Neuronal stem cell (in vitro differentiated cells): ENCODE measurements at regions not wholly inside any gene's neighbourhood (a gene's known extent, or its start where the extent isn't known, plus 50 kb on each side); places are given as distances from the start of the nearest gene placed in this dataset.

ENCODE experiments used
- DNase-seq: peaks from one replicate; pipeline ENCODE4 v3.0.0-alpha.2; 2013; ENCODE audit warnings: low spot score
- H2AFZ ChIP-seq: one replicate; pipeline ENCODE4 v1.6.1; 2013; ENCODE audit warnings: mild to moderate bottlenecking, low read length, inconsistent platforms
- H2AK5ac ChIP-seq: 2 replicates; pipeline ENCODE4 v1.6.1; 2013; ENCODE audit warnings: low read depth, mild to moderate bottlenecking, inconsistent platforms, low read length, moderate library complexity, mixed read lengths
- H2BK120ac ChIP-seq: 2 replicates; pipeline ENCODE4 v1.6.1; 2013; ENCODE audit warnings: low read depth, mild to moderate bottlenecking, inconsistent platforms, low read length, moderate library complexity, mixed read lengths
- H2BK12ac ChIP-seq: one replicate; pipeline ENCODE4 v1.6.1; 2013; ENCODE audit warnings: low read length, inconsistent platforms
- H2BK15ac ChIP-seq: 2 replicates; pipeline ENCODE4 v1.6.1; 2013; ENCODE audit warnings: mild to moderate bottlenecking, low read length, inconsistent platforms, mixed read lengths
- H2BK5ac ChIP-seq: one replicate; pipeline ENCODE4 v1.6.1; 2013; ENCODE audit warnings: inconsistent platforms, mild to moderate bottlenecking, low read length, moderate library complexity
- H3K14ac ChIP-seq: one replicate; pipeline ENCODE4 v1.6.1; 2013; ENCODE audit warnings: low read length, inconsistent platforms
- H3K18ac ChIP-seq: 2 replicates; pipeline ENCODE4 v1.6.1; 2013; ENCODE audit warnings: low read length, inconsistent platforms
- H3K23ac ChIP-seq: 2 replicates; pipeline ENCODE4 v1.6.1; 2013; ENCODE audit warnings: low read depth, mild to moderate bottlenecking, mixed read lengths, low read length, inconsistent platforms; ENCODE audit not compliant: poor library complexity
- H3K27ac ChIP-seq: replicated peaks from 3 replicates; pipeline ENCODE4 v1.5.1; 2013; ENCODE audit warnings: low read length, inconsistent platforms
- H3K27me3 ChIP-seq, 3 experiments: 2 replicates each; pipeline ENCODE4 v1.6.1; 2013; ENCODE audit warnings: low read length in 3 of 3, mild to moderate bottlenecking in 2 of 3, inconsistent platforms in 1 of 3, low read depth in 1 of 3, mixed read lengths in 1 of 3, moderate library complexity in 1 of 3; ENCODE audit not compliant: control insufficient read depth in 3 of 3, insufficient read depth in 3 of 3
- H3K36me3 ChIP-seq, 2 donors: replicated peaks in 1 of 2; 2 replicates each; pipeline ENCODE4 v1.6.1; 2013; ENCODE audit warnings: low read length in 2 of 2; ENCODE audit not compliant: control insufficient read depth in 2 of 2, insufficient read depth in 2 of 2
- H3K4ac ChIP-seq: 2 replicates; pipeline ENCODE4 v1.6.1; 2013; ENCODE audit warnings: inconsistent platforms, mild to moderate bottlenecking, low read length, moderate library complexity
- H3K4me1 ChIP-seq, 2 donors: 1 replicate in 1 of 2; 2 replicates in 1 of 2; pipeline ENCODE4 v1.6.1; 2013; ENCODE audit warnings: low read length in 2 of 2, low read depth in 1 of 2; ENCODE audit not compliant: control insufficient read depth in 2 of 2, insufficient read depth in 1 of 2
- H3K4me2 ChIP-seq: one replicate; pipeline ENCODE4 v1.6.1; 2013; ENCODE audit warnings: mild to moderate bottlenecking, low read length, inconsistent platforms; ENCODE audit not compliant: insufficient read depth, poor library complexity, severe bottlenecking
- H3K4me3 ChIP-seq, 2 donors: 2 replicates each; pipeline ENCODE4 v1.5.1; 2013; ENCODE audit warnings: low read length in 2 of 2, mild to moderate bottlenecking in 2 of 2, inconsistent platforms in 1 of 2, moderate library complexity in 1 of 2
- H3K79me1 ChIP-seq: one replicate; pipeline ENCODE4 v1.6.1; 2013; ENCODE audit warnings: low read depth, mild to moderate bottlenecking, inconsistent platforms, low read length, moderate library complexity
- H3K9ac ChIP-seq: one replicate; pipeline ENCODE4 v1.6.1; 2013; ENCODE audit warnings: mild to moderate bottlenecking, low read depth, low read length, inconsistent platforms; ENCODE audit not compliant: poor library complexity
- H3K9me3 ChIP-seq, 2 donors: replicated peaks in 1 of 2; 2 replicates each; pipeline versions ENCODE3 to v1.6.1; 2013; ENCODE audit warnings: low read length in 2 of 2, mild to moderate bottlenecking in 2 of 2, inconsistent platforms in 1 of 2, low read depth in 1 of 2, mixed read lengths in 1 of 2, moderate library complexity in 1 of 2; ENCODE audit not compliant: control insufficient read depth in 2 of 2, insufficient read depth in 1 of 2
- H4K8ac ChIP-seq: one replicate; pipeline ENCODE4 v1.6.1; 2013; ENCODE audit warnings: low read depth, mild to moderate bottlenecking, inconsistent platforms, low read length, moderate library complexity
- H4K91ac ChIP-seq: one replicate; pipeline ENCODE4 v1.6.1; 2013; ENCODE audit warnings: low read length, low read depth, mild to moderate bottlenecking, inconsistent platforms; ENCODE audit not compliant: poor library complexity
- WGBS, 2 donors: extraction: QIAGEN DNeasy Blood & Tissue Kit; methylation state at CpG; one replicate each; pipeline ENCODE4 v1.1.7; 2013; ENCODE audit warnings: missing lambda C conversion rate in 2 of 2, mixed read lengths in 1 of 2; ENCODE audit not compliant: insufficient read length in 2 of 2, insufficient replicate concordance in 1 of 2; ENCODE audit errors: extremely low coverage in 2 of 2; 5-methylcytosine and 5-hydroxymethylcytosine counted together

DNA sequence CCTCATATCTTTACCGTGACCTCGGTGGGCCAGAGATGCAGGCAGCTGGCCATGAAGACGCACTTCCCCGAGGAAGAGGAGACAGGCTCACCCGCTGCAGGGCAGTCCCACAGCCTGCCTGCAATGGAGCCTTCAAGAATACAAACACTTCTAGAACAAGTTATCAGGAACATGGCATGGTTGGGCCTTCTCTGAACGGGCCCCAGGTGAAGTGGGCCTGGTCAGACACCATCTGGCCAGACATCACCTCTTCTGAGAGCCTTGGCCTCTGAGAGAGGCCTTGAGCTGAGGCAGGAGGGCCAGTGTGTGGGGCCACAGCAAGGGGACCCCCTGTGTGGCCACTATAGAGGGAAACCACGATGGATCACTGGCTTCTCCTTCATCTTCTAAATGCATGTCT lies 112.4 kb upstream of the GDF10 start:
- Histone ChIP-seq H2BK12ac (no peak overlapping the region), H3K36me3 (no peaks in the 10 kb centered on the region), H3K79me1 (no peaks in the 10 kb centered on the region), H3K4me3 (no peak overlapping the region), H4K8ac (no peak overlapping the region), H2BK120ac (no peak overlapping the region), H3K9ac (no peak overlapping the region), H2AFZ (no peak overlapping the region), H3K4ac (no peak overlapping the region), H3K27me3 (no peaks in the 10 kb centered on the region), H3K14ac (no peak overlapping the region), H3K23ac (peak overlapping the region; percentile 25), H3K18ac (no peak overlapping the region), H2BK15ac (no peak overlapping the region), H3K4me1 (no peaks in the 10 kb centered on the region), H2AK5ac (no peak overlapping the region), H3K4me2 (no peak overlapping the region), H3K9me3 (no peaks in the 10 kb centered on the region), H4K91ac (no peak overlapping the region), H3K27ac (no peak overlapping the region), H2BK5ac (no peak overlapping the region)
- no peak for DNase-seq
- WGBS, 2 donors: no CpG with 5 or more reads among the region's 7 CpGs

DNA sequence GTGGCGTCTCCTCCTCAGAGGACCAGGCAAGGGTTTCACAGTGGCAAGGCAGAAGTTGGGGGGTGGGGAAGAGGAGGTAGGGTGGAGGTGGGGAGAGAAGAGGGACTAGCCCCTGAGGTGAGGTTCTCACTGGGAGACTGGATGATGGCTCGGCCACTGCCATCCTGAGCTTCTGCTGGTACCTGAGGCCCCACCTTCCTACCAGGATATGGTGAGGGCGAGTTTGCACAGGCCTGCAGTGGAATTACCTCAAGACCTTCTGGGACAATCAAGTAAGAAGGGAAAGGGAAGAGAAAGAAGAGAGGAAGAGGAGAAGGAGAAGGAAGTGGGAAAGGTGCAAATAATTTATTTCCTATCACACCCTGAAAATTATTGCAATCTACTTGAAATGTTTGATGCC lies 111.8 kb upstream of the GDF10 start:
- Histone ChIP-seq H2BK12ac (no peak overlapping the region), H3K4me2 (no peak overlapping the region), H3K4ac (no peak overlapping the region)

DNA sequence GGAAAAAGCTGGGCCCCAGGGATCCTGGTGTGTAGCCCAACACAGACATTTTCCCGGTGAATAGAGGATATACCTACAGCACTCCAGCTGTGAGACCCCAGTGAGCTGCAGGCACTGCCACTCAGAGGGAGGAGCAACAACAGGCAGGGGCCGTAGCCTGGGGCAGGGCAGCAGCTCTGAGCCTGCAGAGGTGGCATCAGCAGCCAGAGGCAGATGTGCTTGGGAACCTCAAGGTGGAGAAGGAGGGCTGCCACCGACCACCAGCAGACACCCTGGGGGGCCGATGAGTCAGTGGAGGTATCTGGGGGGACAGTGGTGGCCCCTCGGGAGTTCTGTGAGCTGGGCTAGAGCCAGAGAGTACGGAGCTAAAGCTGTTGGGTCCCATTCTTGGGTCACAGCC lies 110.2 kb upstream of the GDF10 start:
- Histone ChIP-seq H2BK5ac (no peak overlapping the region), H3K9me3 (no peaks in the 10 kb centered on the region), H3K9ac (no peak overlapping the region), H3K27me3 (no peaks in the 10 kb centered on the region), H2BK12ac (no peak overlapping the region), H3K27ac (no peak overlapping the region), H3K4ac (no peak overlapping the region), H2BK120ac (no peak overlapping the region), H3K18ac (peak overlapping the region; percentile 48), H3K4me1 (no peaks in the 10 kb centered on the region), H3K79me1 (no peaks in the 10 kb centered on the region), H4K91ac (no peak overlapping the region), H4K8ac (no peak overlapping the region), H3K4me2 (no peak overlapping the region), H2BK15ac (no peak overlapping the region), H3K14ac (no peak overlapping the region), H3K36me3 (no peaks in the 10 kb centered on the region), H2AFZ (no peak overlapping the region), H3K23ac (no peak overlapping the region), H3K4me3 (no peak overlapping the region), H2AK5ac (no peak overlapping the region)
- DNase-seq: no peak
- WGBS, 2 donors: no CpG with 5 or more reads among the region's 6 CpGs

More for the DNA sequence above, 111.8 kb upstream of the GDF10 start:
- Histone ChIP-seq H3K23ac (no peak overlapping the region), H4K8ac (no peak overlapping the region), H3K9ac (no peak overlapping the region), H3K27me3 (no peaks in the 10 kb centered on the region), H2BK5ac (no peak overlapping the region), H2AFZ (no peak overlapping the region), H3K18ac (no peak overlapping the region), H3K4me3 (no peak overlapping the region), H3K14ac (no peak overlapping the region), H3K9me3 (no peaks in the 10 kb centered on the region), H3K27ac (no peak overlapping the region), H3K4me1 (no peaks in the 10 kb centered on the region), H4K91ac (no peak overlapping the region), H3K79me1 (no peaks in the 10 kb centered on the region), H2BK15ac (no peak overlapping the region), H2BK120ac (no peak overlapping the region), H3K36me3 (no peaks in the 10 kb centered on the region), H2AK5ac (no peak overlapping the region)
- DNase-seq: no peak
- no CpG with 5 or more reads among the region's 3 CpGs for WGBS, 2 donors

DNA sequence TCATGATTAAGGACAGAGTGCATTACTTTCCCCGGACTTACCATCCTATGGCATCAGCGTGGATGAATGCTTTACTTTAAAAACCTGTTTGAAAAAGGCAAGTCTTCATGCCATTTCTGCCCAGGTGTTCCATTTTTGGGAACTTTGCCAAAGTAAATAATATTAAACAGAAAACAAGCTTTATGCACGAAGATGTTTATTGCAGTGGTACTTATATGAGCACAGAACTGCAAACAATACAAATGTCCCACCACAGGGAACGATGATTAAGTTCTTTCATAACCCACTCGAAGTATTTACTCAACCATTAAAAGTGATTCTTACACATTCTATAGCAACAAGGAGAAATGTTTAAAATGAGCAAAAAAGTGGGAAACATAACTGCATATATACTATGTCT lies 109.7 kb upstream of the GDF10 start:
- no peaks in the 10 kb centered on the region for H3K9me3 ChIP-seq
- WGBS, 2 donors: no CpG with 5 or more reads among the region's 5 CpGs
- no peaks in the 10 kb centered on the region for H3K4me1 ChIP-seq
- no peak overlapping the region for H4K8ac ChIP-seq
- H3K14ac ChIP-seq: no peak overlapping the region
- H3K27ac ChIP-seq: no peak overlapping the region
- H3K23ac ChIP-seq: no peak overlapping the region
- no peak overlapping the region for H2AK5ac ChIP-seq
- no peaks in the 10 kb centered on the region for H3K79me1 ChIP-seq
- H2BK12ac ChIP-seq: no peak overlapping the region
- H2BK15ac ChIP-seq: no peak overlapping the region
- no peak overlapping the region for H2BK5ac ChIP-seq
- no peak overlapping the region for H2BK120ac ChIP-seq
- DNase-seq: no peak
- H3K4me2 ChIP-seq: no peak overlapping the region
- H4K91ac ChIP-seq: no peak overlapping the region
- no peaks in the 10 kb centered on the region for H3K27me3 ChIP-seq
- no peak overlapping the region for H3K4ac ChIP-seq
- no peak overlapping the region for H3K9ac ChIP-seq
- no peak overlapping the region for H2AFZ ChIP-seq
- no peak overlapping the region for H3K18ac ChIP-seq
- H3K4me3 ChIP-seq: no peak overlapping the region
- H3K36me3 ChIP-seq: no peaks in the 10 kb centered on the region
